ENCODE measurements at regions not wholly inside any gene's neighbourhood (a gene's known extent, or its start where the extent isn't known, plus 50 kb on each side); places are given as distances from the start of the nearest gene placed in this dataset.

- no peak overlapping the region for H3K4me3 Mint-ChIP-seq (ENCODE audit: unreplicated experiment)
- H3K27me3 Mint-ChIP-seq (ENCODE audit: insufficient read depth, unreplicated experiment): peaks cover 28% of the 10 kb centered on the region
- ChIA-PET CTCF (no interaction called here), POLR2A (no interaction called here)
- Histone ChIP-seq H3K9me3 (no peaks in the 10 kb centered on the region; the same call in 1 of the 2 replicates), H3K27me3 (replicated peaks; ENCODE audit: control insufficient read depth, insufficient read depth, low read length) (peaks cover 9% of the 10 kb centered on the region), H3K4me1 (no peaks in the 10 kb centered on the region), H3K36me3 (ENCODE audit: control insufficient read depth, insufficient read depth, low read length) (no peaks in the 10 kb centered on the region), H3K4me3 (ENCODE audit: low read depth, low read length) (no peak overlapping the region)
- H3K4me1 Mint-ChIP-seq (ENCODE audit: low read depth, unreplicated experiment): no peaks in the 10 kb centered on the region
- no peaks in the 10 kb centered on the region for H3K36me3 Mint-ChIP-seq (ENCODE audit: insufficient read depth, unreplicated experiment)
- no peaks in the 10 kb centered on the region for H3K9me3 Mint-ChIP-seq (ENCODE audit: unreplicated experiment)
- peak in 1 of 2 experiments; percentile 19 for DNase-seq
- TF ChIP-seq CTCF (IDR thresholded peaks at IDR 0.05; ENCODE audit: insufficient read depth in 1 of 2, low read depth in 1 of 2, low read length in 1 of 2, severe bottlenecking in 1 of 2, unreplicated experiment in 1 of 2): no peak
- BruUV-seq (replicated peaks): no TSS peak
- no peak overlapping the region for H3K27ac Mint-ChIP-seq (ENCODE audit: unreplicated experiment)
- intact Hi-C loops (cut with micrococcal nuclease; ENCODE audit: unreplicated experiment): no loop called here
These were observed 233.6 kb downstream of the BUD13 start for GRCh38 chr11:116539211-116539610.

GRCh38 chr11:116538677-116539076 is 234.1 kb downstream of the BUD13 start:
- Mint-ChIP-seq H3K36me3 (ENCODE audit: insufficient read depth, unreplicated experiment) (no peaks in the 10 kb centered on the region), H3K4me3 (ENCODE audit: unreplicated experiment) (no peak overlapping the region), H3K9me3 (ENCODE audit: unreplicated experiment) (no peaks in the 10 kb centered on the region), H3K27ac (ENCODE audit: unreplicated experiment) (no peak overlapping the region), H3K4me1 (ENCODE audit: low read depth, unreplicated experiment) (no peaks in the 10 kb centered on the region), H3K27me3 (ENCODE audit: insufficient read depth, unreplicated experiment) (peaks cover 32% of the 10 kb centered on the region)
- no peak for TF ChIP-seq CTCF (IDR thresholded peaks at IDR 0.05; ENCODE audit: insufficient read depth in 1 of 2, low read depth in 1 of 2, low read length in 1 of 2, severe bottlenecking in 1 of 2, unreplicated experiment in 1 of 2)
- Histone ChIP-seq H3K9me3 (no peaks in the 10 kb centered on the region; the same call in 1 of the 2 replicates), H3K27me3 (replicated peaks; ENCODE audit: control insufficient read depth, insufficient read depth, low read length) (peaks cover 11% of the 10 kb centered on the region), H3K4me3 (ENCODE audit: low read depth, low read length) (no peak overlapping the region), H3K4me1 (no peaks in the 10 kb centered on the region), H3K36me3 (ENCODE audit: control insufficient read depth, insufficient read depth, low read length) (no peaks in the 10 kb centered on the region)
- CTCF ChIA-PET: no interaction called here
- BruUV-seq (replicated peaks): no TSS peak
- intact Hi-C loops (cut with micrococcal nuclease; ENCODE audit: unreplicated experiment): no loop called here
- peak in 1 of 2 experiments; percentile 11 for DNase-seq
- POLR2A ChIA-PET: no interaction called here

GRCh38 chr11:116537709-116538108 is 235.1 kb downstream of the BUD13 start:
- Mint-ChIP-seq H3K4me1 (ENCODE audit: low read depth, unreplicated experiment) (no peaks in the 10 kb centered on the region), H3K36me3 (ENCODE audit: insufficient read depth, unreplicated experiment) (no peaks in the 10 kb centered on the region), H3K27me3 (ENCODE audit: insufficient read depth, unreplicated experiment) (peaks cover 32% of the 10 kb centered on the region), H3K4me3 (ENCODE audit: unreplicated experiment) (no peak overlapping the region), H3K9me3 (ENCODE audit: unreplicated experiment) (no peaks in the 10 kb centered on the region), H3K27ac (ENCODE audit: unreplicated experiment) (no peak overlapping the region)
- Histone ChIP-seq H3K27me3 (replicated peaks; ENCODE audit: control insufficient read depth, insufficient read depth, low read length) (peaks cover 9% of the 10 kb centered on the region), H3K9me3 (no peaks in the 10 kb centered on the region; the same call in 1 of the 2 replicates), H3K4me3 (ENCODE audit: low read depth, low read length) (no peak overlapping the region), H3K4me1 (no peaks in the 10 kb centered on the region), H3K36me3 (ENCODE audit: control insufficient read depth, insufficient read depth, low read length) (no peaks in the 10 kb centered on the region)
- no TSS peak for BruUV-seq (replicated peaks)
- TF ChIP-seq CTCF (IDR thresholded peaks at IDR 0.05; ENCODE audit: insufficient read depth in 1 of 2, low read depth in 1 of 2, low read length in 1 of 2, severe bottlenecking in 1 of 2, unreplicated experiment in 1 of 2): no peak
- peak in 1 of 2 experiments; percentile 36 for DNase-seq
- intact Hi-C loops (cut with micrococcal nuclease; ENCODE audit: unreplicated experiment): no loop called here
- ChIA-PET POLR2A (no interaction called here), CTCF (no interaction called here)

Data from Caco-2 (cell line).